DMS153 treated with DMSO at 0.1 percent for 48 hours (cell line): ENCODE measurements at regions not wholly inside any gene's neighbourhood (a gene's known extent, or its start where the extent isn't known, plus 50 kb on each side); places are given as distances from the start of the nearest gene placed in this dataset.

Experiments used
- DNase-seq: peaks from one replicate; lab custom pipeline; 2025; ENCODE audit not compliant: unreplicated experiment; lab: John Stamatoyannopoulos, UW

GRCh38 chr3:117596503-117596902, 886.9 kb downstream of the TUSC7 start:
- DNase-seq: no peak

GRCh38 chr3:117597865-117598264, 888.3 kb downstream of the TUSC7 start:
- DNase-seq: no peak

GRCh38 chr3:117600112-117600511, 890.5 kb downstream of the TUSC7 start:
- DNase-seq: no peak

GRCh38 chr3:117600666-117601065, 891.1 kb downstream of the TUSC7 start:
- DNase-seq: no peak

- DNase-seq: no peak
Observed at GRCh38 chr3:117602058-117602644, 892.6 kb downstream of the TUSC7 start.

GRCh38 chr3:117603097-117603496, 893.5 kb downstream of the TUSC7 start:
- no peak for DNase-seq

- DNase-seq: no peak
Observed at GRCh38 chr3:117606866-117607265, 897.3 kb downstream of the TUSC7 start.

GRCh38 chr3:117609330-117609729, 899.8 kb downstream of the TUSC7 start:
- no peak for DNase-seq

GRCh38 chr3:117610156-117610555, 900.6 kb downstream of the TUSC7 start:
- DNase-seq: no peak

- no peak for DNase-seq
Observed at GRCh38 chr3:117611211-117611610, 901.6 kb downstream of the TUSC7 start.

GRCh38 chr3:117616227-117616626, 906.6 kb downstream of the TUSC7 start:
- no peak for DNase-seq

- DNase-seq: no peak
Observed at GRCh38 chr3:117617906-117618305, 908.3 kb downstream of the TUSC7 start.

- no peak for DNase-seq
Observed at GRCh38 chr3:117618462-117618861, 908.9 kb downstream of the TUSC7 start.

- DNase-seq: no peak
Observed at GRCh38 chr3:117619805-117620204, 910.2 kb downstream of the TUSC7 start.

- no peak for DNase-seq
Observed at GRCh38 chr3:117622171-117622841, 912.7 kb downstream of the TUSC7 start.

- DNase-seq: no peak
Observed at GRCh38 chr3:117624424-117624823, 914.8 kb downstream of the TUSC7 start.

- no peak for DNase-seq
Observed at GRCh38 chr3:117625174-117625573, 915.6 kb downstream of the TUSC7 start.

GRCh38 chr3:117626577-117626976, 917.0 kb downstream of the TUSC7 start:
- DNase-seq: no peak

GRCh38 chr3:117628823-117629291, 919.3 kb downstream of the TUSC7 start:
- peak; percentile 98 for DNase-seq

- no peak for DNase-seq
Observed at GRCh38 chr3:117629505-117629904, 919.9 kb downstream of the TUSC7 start.

GRCh38 chr3:117630469-117630868, 920.9 kb downstream of the TUSC7 start:
- DNase-seq: no peak

- no peak for DNase-seq
Observed at GRCh38 chr3:117630885-117631284, 921.3 kb downstream of the TUSC7 start.

GRCh38 chr3:117631781-117632180, 922.2 kb downstream of the TUSC7 start:
- DNase-seq: no peak
